GM23338 (cell line): ENCODE measurements at regions not wholly inside any gene's neighbourhood (a gene's known extent, or its start where the extent isn't known, plus 50 kb on each side); places are given as distances from the start of the nearest gene placed in this dataset.

ENCODE experiments used
- ATAC-seq: fragments of 200-7000 bp; cut with Tn5 transposase; 3 replicates; pipeline ENCODE4 v1.9.1; 2020
- DNase-seq: peaks from one replicate; pipeline ENCODE4 v3.0.0-alpha.2; 2015; ENCODE audit warnings: low spot score
- H2AFZ ChIP-seq: fragments of 200-600 bp; sonication (generic); 2 replicates; pipeline ENCODE4 v1.8.0; 2016; ENCODE audit warnings: antibody characterized with exemption, mild to moderate bottlenecking, moderate library complexity
- H3F3A ChIP-seq: fragments of 200-600 bp; sonication (generic); replicated peaks from 2 replicates; pipeline ENCODE4 v1.8.0; 2017; ENCODE audit warnings: antibody characterized with exemption, mixed run types, low read depth
- H3K27ac ChIP-seq: fragments of 200-600 bp; sonication (generic); 2 replicates; pipeline ENCODE4 v1.6.1; 2016; ENCODE audit warnings: low read depth
- H3K27me3 ChIP-seq: fragments of 200-600 bp; sonication (generic); 2 replicates; pipeline ENCODE4 v1.8.0; 2016; ENCODE audit warnings: mild to moderate bottlenecking, mixed run types, moderate library complexity; ENCODE audit not compliant: insufficient read depth
- H3K36me3 ChIP-seq: fragments of 200-600 bp; sonication (generic); 2 replicates; pipeline ENCODE4 v1.8.0; 2016; ENCODE audit warnings: mild to moderate bottlenecking; ENCODE audit not compliant: insufficient read depth
- H3K4me1 ChIP-seq: fragments of 200-600 bp; sonication (generic); 2 replicates; pipeline ENCODE4 v1.8.0; 2016; ENCODE audit warnings: mild to moderate bottlenecking, moderate library complexity; ENCODE audit not compliant: insufficient read depth
- H3K4me2 ChIP-seq: fragments of 200-600 bp; sonication (generic); 2 replicates; pipeline ENCODE4 v1.7.1; 2017; ENCODE audit warnings: mixed run types
- H3K4me3 ChIP-seq: fragments of 200-600 bp; sonication (generic); 2 replicates; pipeline ENCODE4 v1.6.1; 2016; ENCODE audit warnings: mixed run types
- H3K79me2 ChIP-seq: fragments of 200-600 bp; sonication (generic); replicated peaks from 2 replicates; pipeline ENCODE4 v1.8.0; 2017; ENCODE audit warnings: mild to moderate bottlenecking; ENCODE audit not compliant: insufficient read depth
- H3K9me2 ChIP-seq: fragments of 200-600 bp; sonication (generic); 2 replicates; pipeline ENCODE4 v1.8.0; 2017; ENCODE audit not compliant: insufficient read depth
- H4K20me1 ChIP-seq: fragments of 200-600 bp; sonication (generic); replicated peaks from 2 replicates; pipeline ENCODE4 v1.8.0; 2017; ENCODE audit warnings: mild to moderate bottlenecking; ENCODE audit not compliant: insufficient read depth
- H3K27ac Mint-ChIP-seq: 2 replicates; pipeline ENCODE4 v1.8.0; 2020; ENCODE audit warnings: inconsistent platforms, mild to moderate bottlenecking, moderate library complexity, mixed read lengths
- H3K27me3 Mint-ChIP-seq: 3 replicates; pipeline ENCODE4 v1.8.0; 2022; ENCODE audit warnings: low read depth, mild to moderate bottlenecking, moderate library complexity, mixed read lengths, inconsistent platforms; ENCODE audit not compliant: insufficient read depth, poor library complexity
- H3K36me3 Mint-ChIP-seq: 3 replicates; pipeline ENCODE4 v1.8.0; 2021; ENCODE audit warnings: low read depth, mild to moderate bottlenecking, inconsistent platforms, moderate library complexity, mixed read lengths
- H3K4me1 Mint-ChIP-seq: 3 replicates; pipeline ENCODE4 v1.8.0; 2020; ENCODE audit warnings: mild to moderate bottlenecking, inconsistent platforms, mixed read lengths
- H3K4me3 Mint-ChIP-seq: 3 replicates; pipeline ENCODE4 v1.8.0; 2021; ENCODE audit warnings: moderate library complexity, mild to moderate bottlenecking, inconsistent platforms, mixed read lengths
- H3K9me3 Mint-ChIP-seq: 3 replicates; pipeline ENCODE4 v1.8.0; 2020; ENCODE audit warnings: moderate library complexity, mild to moderate bottlenecking, inconsistent platforms, mixed read lengths
- CREB1 ChIP-seq: fragments of 250-450 bp; sonication (Bioruptor Pico); IDR thresholded peaks from 2 replicates; pipeline ENCODE4 v1.5.0; 2020; ENCODE audit warnings: low read depth, mild to moderate bottlenecking, moderate library complexity
- ETS1 ChIP-seq: IDR thresholded peaks from 2 replicates; pipeline ENCODE4 v1.6.1; 2016; ENCODE audit warnings: antibody characterized with exemption
- EZH2 ChIP-seq: fragments of 200-600 bp; sonication (generic); IDR thresholded peaks from one replicate; pipeline ENCODE4 v1.8.0; 2017; ENCODE audit warnings: antibody characterized with exemption, mild to moderate bottlenecking, low read depth; ENCODE audit not compliant: unreplicated experiment
- EZH2phosphoT487 ChIP-seq: fragments of 200-600 bp; sonication (generic); IDR thresholded peaks from one replicate; pipeline ENCODE4 v1.8.1; 2018; ENCODE audit warnings: antibody characterized with exemption; ENCODE audit not compliant: unreplicated experiment
- JUNB ChIP-seq: IDR thresholded peaks from one replicate; pipeline ENCODE4 v1.6.1; 2016; ENCODE audit warnings: antibody characterized with exemption; ENCODE audit not compliant: unreplicated experiment
- NANOG ChIP-seq: IDR thresholded peaks from 2 replicates; pipeline ENCODE4 v1.6.1; 2016; ENCODE audit warnings: antibody characterized with exemption, borderline replicate concordance
- POLR2AphosphoS5 ChIP-seq: IDR thresholded peaks from 2 replicates; pipeline ENCODE4 v1.6.1; 2016; ENCODE audit warnings: antibody characterized with exemption, low read depth
- REST ChIP-seq: IDR thresholded peaks from one replicate; pipeline ENCODE4 v1.6.1; 2018; ENCODE audit warnings: antibody characterized with exemption; ENCODE audit not compliant: unreplicated experiment
- STAT1 ChIP-seq: IDR thresholded peaks from one replicate; pipeline ENCODE4 v1.6.1; 2016; ENCODE audit warnings: antibody characterized with exemption; ENCODE audit not compliant: unreplicated experiment
- ZNF114 ChIP-seq: fragments of 250-450 bp; sonication (Bioruptor Pico); IDR thresholded peaks from 2 replicates; pipeline ENCODE4 v1.5.0; 2020; ENCODE audit warnings: mild to moderate bottlenecking, moderate library complexity
- ZNF331 ChIP-seq: fragments of 250-450 bp; sonication (Bioruptor Pico); IDR thresholded peaks from 2 replicates; pipeline ENCODE4 v1.5.0; 2020; ENCODE audit warnings: low read depth, mild to moderate bottlenecking, moderate library complexity
- TF ChIP-seq, protein P1 (sequence below), 2 experiments: fragments of 200-600 bp in 1 of 2; sonication (generic) in 1 of 2; conservative IDR thresholded peaks; 2 replicates each; pipeline versions ENCODE4 v1.5.1 to v1.6.1; 2016 to 2017; ENCODE audit warnings: antibody characterized with exemption in 2 of 2, low read depth in 2 of 2, mild to moderate bottlenecking in 2 of 2, moderate library complexity in 1 of 2
- TF ChIP-seq, protein P2 (sequence below): fragments of 250-450 bp; sonication (Bioruptor Pico); IDR thresholded peaks from 2 replicates; pipeline ENCODE4 v1.5.0; 2020; ENCODE audit warnings: mild to moderate bottlenecking, moderate library complexity

- Histone ChIP-seq H3K9me2 (no peaks in the 10 kb centered on the region), H2AFZ (no peak overlapping the region), H3K4me3 (no peak overlapping the region), H3K4me1 (peaks cover 6% of the 10 kb centered on the region; the same call in 1 of the 2 replicates), H4K20me1 (no peaks in the 10 kb centered on the region), H3K27ac (no peak overlapping the region), H3K79me2 (no peaks in the 10 kb centered on the region), H3K4me2 (no peak overlapping the region), H3F3A (no peaks in the 10 kb centered on the region), H3K27me3 (no peaks in the 10 kb centered on the region), H3K36me3 (no peaks in the 10 kb centered on the region)
- no peak for DNase-seq
- Mint-ChIP-seq H3K27ac (peak overlapping the region; percentile 29; the same call in 1 of the 2 replicates), H3K27me3 (peaks cover 4% of the 10 kb centered on the region), H3K9me3 (peaks cover 3% of the 10 kb centered on the region; the same call in 1 of the 3 replicates), H3K36me3 (no peaks in the 10 kb centered on the region; the same call in 1 of the 3 replicates), H3K4me3 (no peak overlapping the region), H3K4me1 (peaks cover 21% of the 10 kb centered on the region)
- no peak for TF ChIP-seq ZNF114 (CRISPR knock-in tag)
- TF ChIP-seq POLR2AphosphoS5, result no peak
- TF ChIP-seq EZH2phosphoT487, result no peak
- no peak for TF ChIP-seq ETS1
- TF ChIP-seq CREB1 (CRISPR knock-in tag), result no peak
- no peak for TF ChIP-seq REST
- TF ChIP-seq STAT1, result no peak
- TF ChIP-seq, protein P1, sequence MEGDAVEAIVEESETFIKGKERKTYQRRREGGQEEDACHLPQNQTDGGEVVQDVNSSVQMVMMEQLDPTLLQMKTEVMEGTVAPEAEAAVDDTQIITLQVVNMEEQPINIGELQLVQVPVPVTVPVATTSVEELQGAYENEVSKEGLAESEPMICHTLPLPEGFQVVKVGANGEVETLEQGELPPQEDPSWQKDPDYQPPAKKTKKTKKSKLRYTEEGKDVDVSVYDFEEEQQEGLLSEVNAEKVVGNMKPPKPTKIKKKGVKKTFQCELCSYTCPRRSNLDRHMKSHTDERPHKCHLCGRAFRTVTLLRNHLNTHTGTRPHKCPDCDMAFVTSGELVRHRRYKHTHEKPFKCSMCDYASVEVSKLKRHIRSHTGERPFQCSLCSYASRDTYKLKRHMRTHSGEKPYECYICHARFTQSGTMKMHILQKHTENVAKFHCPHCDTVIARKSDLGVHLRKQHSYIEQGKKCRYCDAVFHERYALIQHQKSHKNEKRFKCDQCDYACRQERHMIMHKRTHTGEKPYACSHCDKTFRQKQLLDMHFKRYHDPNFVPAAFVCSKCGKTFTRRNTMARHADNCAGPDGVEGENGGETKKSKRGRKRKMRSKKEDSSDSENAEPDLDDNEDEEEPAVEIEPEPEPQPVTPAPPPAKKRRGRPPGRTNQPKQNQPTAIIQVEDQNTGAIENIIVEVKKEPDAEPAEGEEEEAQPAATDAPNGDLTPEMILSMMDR (conservative IDR thresholded peaks at IDR 0.05; ENCODE audit: low read depth in 2 of 2), result no peak
- no peak for TF ChIP-seq ZNF331 (CRISPR knock-in tag)
- TF ChIP-seq, protein P2, sequence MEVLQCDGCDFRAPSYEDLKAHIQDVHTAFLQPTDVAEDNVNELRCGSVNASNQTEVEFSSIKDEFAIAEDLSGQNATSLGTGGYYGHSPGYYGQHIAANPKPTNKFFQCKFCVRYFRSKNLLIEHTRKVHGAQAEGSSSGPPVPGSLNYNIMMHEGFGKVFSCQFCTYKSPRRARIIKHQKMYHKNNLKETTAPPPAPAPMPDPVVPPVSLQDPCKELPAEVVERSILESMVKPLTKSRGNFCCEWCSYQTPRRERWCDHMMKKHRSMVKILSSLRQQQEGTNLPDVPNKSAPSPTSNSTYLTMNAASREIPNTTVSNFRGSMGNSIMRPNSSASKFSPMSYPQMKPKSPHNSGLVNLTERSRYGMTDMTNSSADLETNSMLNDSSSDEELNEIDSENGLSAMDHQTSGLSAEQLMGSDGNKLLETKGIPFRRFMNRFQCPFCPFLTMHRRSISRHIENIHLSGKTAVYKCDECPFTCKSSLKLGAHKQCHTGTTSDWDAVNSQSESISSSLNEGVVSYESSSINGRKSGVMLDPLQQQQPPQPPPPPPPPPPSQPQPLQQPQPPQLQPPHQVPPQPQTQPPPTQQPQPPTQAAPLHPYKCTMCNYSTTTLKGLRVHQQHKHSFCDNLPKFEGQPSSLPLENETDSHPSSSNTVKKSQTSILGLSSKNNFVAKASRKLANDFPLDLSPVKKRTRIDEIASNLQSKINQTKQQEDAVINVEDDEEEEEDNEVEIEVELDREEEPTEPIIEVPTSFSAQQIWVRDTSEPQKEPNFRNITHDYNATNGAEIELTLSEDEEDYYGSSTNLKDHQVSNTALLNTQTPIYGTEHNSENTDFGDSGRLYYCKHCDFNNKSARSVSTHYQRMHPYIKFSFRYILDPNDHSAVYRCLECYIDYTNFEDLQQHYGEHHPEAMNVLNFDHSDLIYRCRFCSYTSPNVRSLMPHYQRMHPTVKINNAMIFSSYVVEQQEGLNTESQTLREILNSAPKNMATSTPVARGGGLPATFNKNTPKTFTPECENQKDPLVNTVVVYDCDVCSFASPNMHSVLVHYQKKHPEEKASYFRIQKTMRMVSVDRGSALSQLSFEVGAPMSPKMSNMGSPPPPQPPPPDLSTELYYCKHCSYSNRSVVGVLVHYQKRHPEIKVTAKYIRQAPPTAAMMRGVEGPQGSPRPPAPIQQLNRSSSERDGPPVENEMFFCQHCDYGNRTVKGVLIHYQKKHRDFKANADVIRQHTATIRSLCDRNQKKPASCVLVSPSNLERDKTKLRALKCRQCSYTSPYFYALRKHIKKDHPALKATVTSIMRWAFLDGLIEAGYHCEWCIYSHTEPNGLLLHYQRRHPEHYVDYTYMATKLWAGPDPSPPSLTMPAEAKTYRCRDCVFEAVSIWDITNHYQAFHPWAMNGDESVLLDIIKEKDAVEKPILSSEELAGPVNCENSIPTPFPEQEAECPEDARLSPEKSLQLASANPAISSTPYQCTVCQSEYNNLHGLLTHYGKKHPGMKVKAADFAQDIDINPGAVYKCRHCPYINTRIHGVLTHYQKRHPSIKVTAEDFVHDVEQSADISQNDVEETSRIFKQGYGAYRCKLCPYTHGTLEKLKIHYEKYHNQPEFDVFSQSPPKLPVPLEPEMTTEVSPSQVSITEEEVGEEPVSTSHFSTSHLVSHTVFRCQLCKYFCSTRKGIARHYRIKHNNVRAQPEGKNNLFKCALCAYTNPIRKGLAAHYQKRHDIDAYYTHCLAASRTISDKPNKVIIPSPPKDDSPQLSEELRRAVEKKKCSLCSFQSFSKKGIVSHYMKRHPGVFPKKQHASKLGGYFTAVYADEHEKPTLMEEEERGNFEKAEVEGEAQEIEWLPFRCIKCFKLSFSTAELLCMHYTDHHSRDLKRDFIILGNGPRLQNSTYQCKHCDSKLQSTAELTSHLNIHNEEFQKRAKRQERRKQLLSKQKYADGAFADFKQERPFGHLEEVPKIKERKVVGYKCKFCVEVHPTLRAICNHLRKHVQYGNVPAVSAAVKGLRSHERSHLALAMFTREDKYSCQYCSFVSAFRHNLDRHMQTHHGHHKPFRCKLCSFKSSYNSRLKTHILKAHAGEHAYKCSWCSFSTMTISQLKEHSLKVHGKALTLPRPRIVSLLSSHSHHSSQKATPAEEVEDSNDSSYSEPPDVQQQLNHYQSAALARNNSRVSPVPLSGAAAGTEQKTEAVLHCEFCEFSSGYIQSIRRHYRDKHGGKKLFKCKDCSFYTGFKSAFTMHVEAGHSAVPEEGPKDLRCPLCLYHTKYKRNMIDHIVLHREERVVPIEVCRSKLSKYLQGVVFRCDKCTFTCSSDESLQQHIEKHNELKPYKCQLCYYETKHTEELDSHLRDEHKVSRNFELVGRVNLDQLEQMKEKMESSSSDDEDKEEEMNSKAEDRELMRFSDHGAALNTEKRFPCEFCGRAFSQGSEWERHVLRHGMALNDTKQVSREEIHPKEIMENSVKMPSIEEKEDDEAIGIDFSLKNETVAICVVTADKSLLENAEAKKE (CRISPR knock-in tag), result no peak
- no peak for TF ChIP-seq NANOG
- TF ChIP-seq EZH2, result no peak
- TF ChIP-seq JUNB, result no peak
- peak; percentile 68 for ATAC-seq
Measured at GRCh38 chr6:126170433-126170832, 169.5 kb upstream of the CENPW start.
